Neural crest cell (in vitro differentiated cells): ENCODE measurements at regions not wholly inside any gene's neighbourhood (a gene's known extent, or its start where the extent isn't known, plus 50 kb on each side); places are given as distances from the start of the nearest gene placed in this dataset.

Experiments used
- DNase-seq: peaks from one replicate; pipeline ENCODE4 v3.0.0; 2021; ENCODE audit warnings: low read depth, mixed read lengths, low spot score
- H3K27ac Mint-ChIP-seq: one replicate; pipeline ENCODE4 v1.8.0; 2021; ENCODE audit warnings: mild to moderate bottlenecking, mixed read lengths; ENCODE audit not compliant: unreplicated experiment
- H3K27me3 Mint-ChIP-seq: 2 replicates; pipeline ENCODE4 v1.8.0; 2021; ENCODE audit warnings: low read depth, mild to moderate bottlenecking, mixed read lengths
- H3K36me3 Mint-ChIP-seq: 2 replicates; pipeline ENCODE4 v1.8.0; 2021; ENCODE audit warnings: low read depth, mild to moderate bottlenecking, mixed read lengths
- H3K4me1 Mint-ChIP-seq: 2 replicates; pipeline ENCODE4 v1.8.0; 2021; ENCODE audit warnings: mixed read lengths
- H3K4me3 Mint-ChIP-seq: one replicate; pipeline ENCODE4 v1.8.0; 2021; ENCODE audit warnings: mild to moderate bottlenecking, mixed read lengths
- H3K9me3 Mint-ChIP-seq: 2 replicates; pipeline ENCODE4 v1.8.0; 2021; ENCODE audit warnings: mixed read lengths
- CTCF ChIP-seq: fragments of 200-600 bp; sonication (generic); conservative IDR thresholded peaks from 2 replicates; pipeline ENCODE4 v1.5.0; 2021; ENCODE audit warnings: antibody characterized with exemption, mild to moderate bottlenecking

- peaks cover 11% of the 10 kb centered on the region for H3K36me3 Mint-ChIP-seq
- peaks cover 15% of the 10 kb centered on the region for H3K9me3 Mint-ChIP-seq
- no peak overlapping the region for H3K27ac Mint-ChIP-seq
- DNase-seq, result no peak
- H3K4me1 Mint-ChIP-seq, result peaks cover 18% of the 10 kb centered on the region
- no peaks in the 10 kb centered on the region for H3K27me3 Mint-ChIP-seq
- H3K4me3 Mint-ChIP-seq, result no peak overlapping the region
- no peak for TF ChIP-seq CTCF
Observed at GRCh38 chr3:106830334-106830733, 546.9 kb upstream of the CCDC54 start.

GRCh38 chr3:106836906-106837305 lies 540.3 kb upstream of the CCDC54 start:
- Mint-ChIP-seq H3K36me3 (peaks cover 10% of the 10 kb centered on the region), H3K27ac (no peak overlapping the region), H3K27me3 (no peaks in the 10 kb centered on the region), H3K4me1 (peaks cover 7% of the 10 kb centered on the region), H3K9me3 (peaks cover 16% of the 10 kb centered on the region), H3K4me3 (no peak overlapping the region)
- TF ChIP-seq CTCF, result no peak
- DNase-seq, result no peak

- Mint-ChIP-seq H3K36me3 (peaks cover 3% of the 10 kb centered on the region), H3K9me3 (peaks cover 9% of the 10 kb centered on the region), H3K4me3 (no peak overlapping the region), H3K27ac (no peak overlapping the region), H3K27me3 (no peaks in the 10 kb centered on the region), H3K4me1 (peaks cover 14% of the 10 kb centered on the region)
- TF ChIP-seq CTCF, result no peak
- no peak for DNase-seq
Observed at GRCh38 chr3:106837616-106838015, 539.6 kb upstream of the CCDC54 start.

GRCh38 chr3:106839576-106840280 lies 537.5 kb upstream of the CCDC54 start:
- H3K4me3 Mint-ChIP-seq, result no peak overlapping the region
- H3K4me1 Mint-ChIP-seq, result peaks cover 15% of the 10 kb centered on the region
- no peak overlapping the region for H3K27ac Mint-ChIP-seq
- H3K27me3 Mint-ChIP-seq, result no peaks in the 10 kb centered on the region
- DNase-seq, result no peak
- peaks cover 6% of the 10 kb centered on the region for H3K9me3 Mint-ChIP-seq
- H3K36me3 Mint-ChIP-seq, result peaks cover 3% of the 10 kb centered on the region
- no peak for TF ChIP-seq CTCF

- H3K4me3 Mint-ChIP-seq, result no peak overlapping the region
Observed at GRCh38 chr3:106840319-106840718, 536.9 kb upstream of the CCDC54 start.

More at GRCh38 chr3:106840319-106840718, 536.9 kb upstream of the CCDC54 start:
- H3K27ac Mint-ChIP-seq, result no peak overlapping the region
- H3K36me3 Mint-ChIP-seq, result peaks cover 3% of the 10 kb centered on the region
- no peak for TF ChIP-seq CTCF
- H3K4me1 Mint-ChIP-seq, result peaks cover 15% of the 10 kb centered on the region
- H3K27me3 Mint-ChIP-seq, result no peaks in the 10 kb centered on the region
- DNase-seq, result no peak
- peaks cover 6% of the 10 kb centered on the region for H3K9me3 Mint-ChIP-seq
